HG03095 (cell line): ENCODE measurements at regions not wholly inside any gene's neighbourhood (a gene's known extent, or its start where the extent isn't known, plus 50 kb on each side); places are given as distances from the start of the nearest gene placed in this dataset.
"Not testable (repeated sequence)": the region's sequence is repeated elsewhere in the genome, so short reads cannot be mapped to it uniquely, and the experiment has no call there.

Experiments used
- ATAC-seq: cut with Tn5 transposase; IDR thresholded peaks from one replicate; pipeline ENCODE4 v1.9.1; 2021; ENCODE audit warnings: moderate library complexity; ENCODE audit not compliant: unreplicated experiment

DNA sequence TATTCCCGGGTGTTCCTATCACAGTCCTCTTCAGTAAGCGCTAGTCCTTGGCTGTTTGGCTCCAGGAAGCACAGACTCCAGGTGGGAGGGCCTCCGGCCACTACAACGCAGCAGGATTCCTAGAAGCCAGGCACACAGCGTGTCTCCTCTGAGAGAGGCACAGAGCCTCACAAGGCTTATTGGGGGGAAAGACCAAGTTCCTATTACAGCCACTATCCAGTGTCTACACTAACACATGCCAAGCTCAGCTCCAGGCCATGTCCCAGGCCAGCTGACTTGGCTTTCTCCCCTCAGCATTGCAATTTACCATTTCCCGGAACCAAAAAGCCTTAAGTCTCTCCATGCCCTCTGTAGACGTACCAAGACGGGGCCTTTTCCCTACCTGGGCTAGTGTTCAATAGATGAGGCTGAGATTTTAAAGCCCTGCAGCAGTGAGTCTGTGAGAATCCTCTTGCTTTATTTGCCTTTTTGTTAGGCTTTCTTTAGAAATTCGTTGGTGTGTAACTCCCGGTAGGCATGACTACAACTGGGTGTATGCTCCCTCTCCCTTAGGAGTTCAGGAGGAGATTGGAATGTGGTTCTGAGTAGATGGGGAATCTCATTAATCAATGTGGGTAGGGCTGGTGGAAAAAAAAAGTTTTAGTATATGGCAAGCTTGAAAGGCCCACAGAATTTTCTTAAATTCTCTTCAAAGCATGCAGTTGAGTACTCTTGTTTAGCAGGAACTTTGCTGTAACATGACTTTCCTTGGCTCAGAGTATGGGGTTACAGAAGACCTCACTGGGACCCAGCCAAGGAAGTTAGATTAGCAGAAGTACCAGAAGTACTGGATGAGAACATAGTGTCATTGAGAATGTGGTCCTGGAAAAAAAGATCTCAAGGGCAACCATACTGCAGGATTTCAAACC lies 84.3 kb upstream of the SLC1A3 start:
- ATAC-seq, result no peak

DNA sequence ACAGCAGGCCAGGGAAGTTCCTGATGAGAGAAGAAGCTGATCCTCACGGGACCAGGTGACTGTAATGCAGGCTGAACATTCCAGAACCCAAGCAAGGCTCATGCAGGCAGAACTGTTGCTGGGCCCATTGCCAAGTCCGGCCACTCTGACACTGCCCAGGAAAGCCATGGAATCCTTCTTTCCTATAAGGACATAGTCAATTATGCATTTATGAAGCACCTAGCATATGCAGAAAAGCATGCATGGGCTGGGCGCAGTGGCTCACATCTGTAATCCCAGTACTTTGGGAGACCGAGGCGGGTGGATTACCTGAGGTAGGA lies 83.7 kb upstream of the SLC1A3 start:
- ATAC-seq, result no peak

DNA sequence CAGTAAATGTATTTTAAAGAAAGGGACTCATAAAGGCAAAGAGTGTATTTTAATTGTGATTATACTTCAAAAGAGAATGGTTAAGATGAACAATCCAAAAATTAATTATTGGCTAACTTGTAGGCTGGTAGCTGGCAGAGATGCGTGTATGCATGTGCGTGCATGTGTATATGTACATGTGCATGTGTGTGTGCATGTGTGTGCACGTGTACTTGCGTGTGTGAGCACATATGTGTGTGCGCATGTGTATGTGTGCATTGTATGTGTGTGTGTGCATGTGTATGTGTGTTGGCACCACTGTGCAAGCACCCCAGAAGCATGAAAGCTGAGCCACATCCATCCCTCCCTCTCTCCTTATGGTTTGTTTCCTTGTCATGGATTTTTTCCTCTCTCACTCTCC lies 83.0 kb upstream of the SLC1A3 start:
- ATAC-seq, result no peak

DNA sequence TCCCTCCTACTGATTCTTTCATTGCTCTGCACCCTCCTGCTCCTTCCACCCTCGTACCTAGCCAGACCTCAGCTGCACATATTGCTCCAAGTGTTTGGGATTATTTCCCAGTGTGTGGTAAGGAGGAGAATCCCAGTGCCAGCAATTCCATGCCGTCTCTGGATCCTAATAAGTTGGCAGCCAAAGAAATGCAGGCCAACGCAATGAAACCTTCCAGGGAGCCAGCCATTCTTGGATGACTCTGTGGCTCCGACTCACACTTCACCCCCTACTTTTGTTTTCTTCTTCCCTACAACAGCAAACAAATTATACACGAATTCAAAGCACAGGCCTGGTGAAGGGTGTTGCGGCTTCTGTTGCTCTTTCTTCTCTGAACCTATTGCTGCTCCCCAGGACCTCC lies 82.5 kb upstream of the SLC1A3 start:
- ATAC-seq, result no peak

DNA sequence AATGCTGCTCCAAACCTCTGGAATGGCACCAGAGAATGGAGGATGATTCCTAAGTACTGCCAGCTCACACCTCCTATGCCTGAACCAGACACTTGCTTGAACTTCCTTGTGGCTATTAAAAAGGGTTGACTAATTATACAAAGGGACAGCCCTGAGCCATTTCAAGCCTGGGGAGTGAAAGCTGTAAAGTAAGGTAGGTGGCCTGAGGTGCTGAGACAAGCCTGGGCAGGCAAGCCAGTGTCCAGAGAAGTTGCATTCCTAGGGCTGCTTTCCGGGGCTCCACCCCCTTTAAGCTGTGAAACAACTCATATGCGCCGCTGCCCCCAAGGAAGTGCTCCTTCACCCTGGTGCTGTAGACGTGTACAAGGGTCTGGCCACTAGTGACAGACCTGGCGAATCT lies 79.9 kb upstream of the SLC1A3 start:
- ATAC-seq, result no peak

DNA sequence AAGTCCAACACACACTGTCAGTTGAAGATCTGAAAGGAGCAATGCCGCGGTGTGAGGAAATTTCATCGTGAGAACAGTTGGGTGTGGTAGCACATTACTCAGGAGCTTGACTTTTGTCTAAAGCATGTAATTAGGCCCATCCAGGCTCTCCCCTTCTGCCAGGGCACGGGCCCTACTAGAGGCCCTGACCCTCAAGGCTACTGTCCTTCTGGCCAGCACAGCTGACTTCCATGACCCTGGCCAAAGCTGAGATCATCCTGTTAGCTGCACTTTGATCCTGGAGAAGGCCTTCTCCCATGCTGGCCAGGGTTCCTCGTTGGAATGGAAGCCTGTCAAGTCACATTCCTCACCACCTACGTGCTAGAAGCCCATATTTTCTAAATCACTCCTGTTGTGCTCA lies 77.8 kb upstream of the SLC1A3 start:
- no peak for ATAC-seq

DNA sequence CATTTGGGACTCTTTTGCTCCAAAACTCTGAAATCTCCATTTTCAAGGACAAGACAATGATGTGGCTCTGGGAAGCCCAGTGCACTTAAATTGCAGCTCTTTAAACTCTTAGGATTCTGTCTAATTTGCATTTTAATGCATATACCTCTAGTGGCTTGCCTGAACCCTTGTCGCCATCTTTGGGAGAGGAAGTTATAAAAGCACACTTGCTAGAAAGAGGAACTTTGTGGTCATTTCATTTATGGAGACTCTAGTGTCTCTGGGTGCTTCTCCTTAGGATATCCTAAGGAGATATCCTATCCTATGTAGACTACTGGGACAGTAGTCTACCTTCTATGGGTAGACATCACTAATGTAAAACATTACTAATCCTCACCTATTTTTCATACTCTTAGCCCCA lies 77.3 kb upstream of the SLC1A3 start:
- ATAC-seq, result no peak

DNA sequence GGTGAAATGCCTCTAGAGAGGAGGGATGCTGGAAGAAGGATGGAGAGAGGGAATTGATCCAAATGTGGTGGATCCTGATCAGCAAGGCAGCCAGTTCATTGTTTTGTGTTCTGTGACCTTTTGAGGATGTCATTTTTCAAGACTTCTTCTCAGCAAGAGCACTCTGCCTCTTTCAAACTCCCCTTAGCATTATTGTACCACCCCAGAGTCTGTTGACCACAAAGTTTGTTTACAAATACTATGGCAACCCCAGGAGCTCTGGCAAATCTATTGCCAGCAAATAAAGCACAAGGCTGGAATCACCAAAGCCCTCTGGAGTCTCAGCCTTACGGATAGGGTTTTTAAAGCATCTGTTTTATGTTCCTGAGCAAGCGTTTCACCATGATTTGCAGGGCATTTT lies 76.2 kb upstream of the SLC1A3 start:
- no peak for ATAC-seq

DNA sequence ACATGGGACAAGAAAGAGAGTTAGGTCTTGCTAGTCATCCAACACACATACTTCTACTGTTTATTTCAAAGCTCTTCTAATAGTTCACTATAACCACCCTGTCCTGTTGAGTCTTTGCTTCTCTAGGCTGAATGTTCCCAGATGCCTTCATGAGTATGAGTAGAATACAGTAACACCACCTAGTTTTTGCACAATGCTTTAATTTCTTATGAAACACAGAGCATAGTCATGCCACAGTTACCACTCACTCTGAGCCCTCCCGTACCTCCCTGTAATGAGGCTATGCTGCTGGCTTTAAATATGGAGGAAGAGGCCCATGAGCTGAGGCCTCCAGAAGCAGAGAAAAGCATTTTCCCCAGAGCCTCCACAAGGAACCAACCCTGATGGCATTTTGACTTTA lies 75.0 kb upstream of the SLC1A3 start:
- ATAC-seq, result no peak

DNA sequence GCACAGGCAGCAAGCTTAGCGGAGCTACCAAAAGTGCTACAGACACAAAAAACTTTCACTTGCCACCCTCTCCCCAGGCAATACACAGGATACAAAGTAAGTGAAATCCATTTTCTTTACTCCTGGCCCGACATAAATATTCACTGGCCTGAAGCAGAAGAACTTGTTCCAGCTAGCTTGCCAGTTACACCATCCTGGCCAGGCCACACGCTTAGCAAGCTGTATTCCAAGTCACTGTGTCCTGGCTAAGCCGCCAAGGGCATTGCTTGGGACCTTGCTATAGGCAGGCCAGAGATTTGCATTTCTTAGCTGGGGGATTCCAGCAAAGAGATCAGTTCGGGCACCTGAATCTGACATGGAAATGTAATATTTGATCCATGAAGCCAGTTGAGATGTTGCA lies 71.0 kb upstream of the SLC1A3 start:
- ATAC-seq, result no peak

DNA sequence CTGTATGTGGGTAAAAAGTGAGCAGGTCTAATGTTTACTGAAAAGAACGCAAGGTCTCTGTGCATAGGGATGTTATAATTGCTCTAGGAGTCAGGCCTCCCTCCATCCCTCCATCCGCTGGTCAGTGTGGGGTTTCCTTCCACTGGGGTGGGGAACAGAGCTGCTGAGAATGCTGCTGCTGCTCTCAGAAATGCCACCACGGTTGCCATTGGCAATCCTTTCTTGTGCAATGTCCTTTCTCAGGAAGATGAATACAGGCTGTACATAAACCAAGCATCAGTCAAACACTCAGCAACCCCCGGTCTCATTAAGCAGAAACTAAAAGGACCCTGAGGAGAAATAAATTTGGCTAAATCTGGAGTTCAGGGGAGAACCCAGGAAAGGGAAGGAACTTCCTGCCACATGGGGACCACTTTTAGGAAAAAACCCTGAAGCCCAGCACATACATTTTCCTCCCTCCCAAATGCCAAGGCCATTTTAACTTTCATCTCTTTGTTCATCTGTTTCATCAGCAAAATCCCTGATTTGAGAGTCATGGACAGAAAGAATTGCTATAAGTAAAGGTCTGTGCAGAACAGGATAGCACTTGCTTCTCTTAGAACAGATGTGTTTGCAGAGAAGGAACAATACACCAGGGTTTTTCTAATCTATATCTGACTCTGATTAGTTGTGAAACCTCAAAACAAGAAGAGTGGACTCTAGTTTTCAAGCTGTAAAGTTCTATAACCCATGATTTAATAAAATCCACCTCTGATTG lies 70.4 kb upstream of the SLC1A3 start:
- no peak for ATAC-seq

DNA sequence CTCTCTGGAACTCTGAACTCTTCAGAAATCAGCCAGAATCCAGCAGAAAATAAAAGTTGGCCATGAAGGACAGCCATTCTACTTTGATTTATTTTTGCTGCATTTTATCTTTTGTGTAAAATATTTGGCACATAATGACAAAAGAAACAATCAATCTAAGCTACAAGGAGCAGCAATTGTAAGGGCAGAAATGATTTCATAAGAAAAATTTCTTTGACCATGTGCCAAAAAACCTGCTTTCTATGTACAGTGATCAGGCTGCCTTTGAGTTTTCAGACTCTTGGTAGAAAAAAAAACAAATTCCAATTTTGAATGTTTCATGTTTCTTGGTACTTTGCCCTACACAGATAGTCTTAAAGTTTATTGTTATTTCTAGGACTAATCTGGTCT lies 69.8 kb upstream of the SLC1A3 start:
- no peak for ATAC-seq

DNA sequence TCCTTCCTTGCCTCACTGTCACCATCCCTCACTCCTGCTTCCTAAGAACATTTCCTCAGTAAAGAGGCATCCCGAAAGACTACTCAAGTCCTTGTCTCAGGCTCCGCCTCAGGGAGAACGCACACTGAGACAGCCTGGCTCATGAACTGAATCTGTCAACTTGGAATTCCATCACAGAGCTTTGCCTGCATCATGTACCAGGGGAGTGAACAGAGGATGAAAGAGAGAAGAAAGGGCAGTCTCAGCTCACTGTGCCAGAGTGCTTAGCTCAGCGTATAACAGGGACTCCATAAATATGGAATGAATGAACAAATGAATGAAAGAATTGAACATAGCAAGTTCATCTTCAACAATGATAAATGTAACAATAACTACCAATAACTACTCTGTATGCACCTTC lies 68.7 kb upstream of the SLC1A3 start:
- no peak for ATAC-seq

DNA sequence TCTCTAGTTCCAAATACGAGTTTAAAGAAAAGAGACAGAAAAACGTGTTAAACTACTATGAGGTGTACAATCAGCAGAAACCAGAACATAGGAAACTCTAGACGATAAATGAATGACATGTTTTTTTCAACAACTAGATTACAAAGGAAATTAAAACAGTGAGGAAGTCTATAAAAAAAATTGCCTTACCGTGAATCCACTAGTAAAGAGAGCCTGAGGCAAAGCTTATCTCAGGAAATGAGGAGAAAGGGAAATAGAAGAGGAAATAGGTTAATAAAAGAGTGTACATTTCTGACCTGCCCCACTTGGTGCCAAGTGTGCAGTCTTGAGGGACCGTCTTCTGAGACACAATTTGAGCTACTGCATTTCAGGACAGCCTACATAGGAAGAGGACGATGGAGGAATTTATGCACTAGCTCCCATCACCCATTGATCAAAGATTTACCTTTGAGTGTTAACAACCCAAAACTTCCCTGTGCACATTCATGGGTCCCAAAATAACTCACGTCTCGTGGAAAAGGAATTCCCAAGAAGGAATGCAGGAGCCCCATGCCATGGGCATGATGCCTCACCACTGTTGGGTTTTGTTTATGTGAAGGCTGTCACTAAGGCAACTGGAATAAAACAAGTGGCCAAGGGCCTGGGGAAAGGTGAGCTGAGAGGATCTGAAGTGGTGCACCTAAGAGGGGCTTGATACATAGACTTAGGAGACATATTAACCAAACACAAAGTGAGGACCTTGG lies 53.6 kb upstream of the SLC1A3 start:
- no peak for ATAC-seq

DNA sequence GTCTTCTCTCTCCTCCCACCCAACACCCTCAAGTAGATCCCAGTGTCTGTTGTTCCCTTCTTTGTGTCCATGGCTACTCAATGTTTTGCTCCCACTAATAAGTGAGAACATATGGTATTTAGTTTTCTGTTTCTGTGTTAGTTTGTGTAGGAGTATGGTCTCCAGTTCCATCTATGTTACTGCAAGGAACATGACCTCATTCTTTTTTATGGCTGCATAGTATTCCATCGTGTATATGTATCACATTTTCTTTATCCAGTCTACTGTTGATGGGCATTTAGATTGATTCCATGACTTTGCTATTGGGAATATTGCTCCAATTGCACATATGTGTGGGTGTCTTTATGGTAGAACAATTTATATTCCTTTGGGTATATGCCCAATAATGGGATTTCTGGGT lies 51.4 kb upstream of the SLC1A3 start:
- not testable (repeated sequence) for ATAC-seq
